SK-N-SH treated with all-trans-retinoic acid at 6 μM for 48 hours (cell line): ENCODE measurements at regions not wholly inside any gene's neighbourhood (a gene's known extent, or its start where the extent isn't known, plus 50 kb on each side); places are given as distances from the start of the nearest gene placed in this dataset.

Experiments
- ATAC-seq: fragments of 200-7000 bp; cut with Tn5 transposase; 3 replicates; pipeline ENCODE4 v1.9.1; 2020; ENCODE audit warnings: mild to moderate bottlenecking, moderate library complexity
- ARNTL ChIP-seq: fragments of 450-650 bp; formaldehyde crosslinking; IDR thresholded peaks from 2 replicates; pipeline ENCODE4 v1.5.0; 2020; ENCODE audit warnings: low read depth, mild to moderate bottlenecking, moderate library complexity, borderline replicate concordance
- BACH2 ChIP-seq: fragments of 250-450 bp; sonication (Bioruptor Pico); IDR thresholded peaks from 2 replicates; pipeline ENCODE4 v1.9.0; 2021; ENCODE audit warnings: mild to moderate bottlenecking, borderline replicate concordance
- CSDC2 ChIP-seq: fragments of 250-450 bp; sonication (Bioruptor Pico); IDR thresholded peaks from 2 replicates; pipeline ENCODE4 v1.5.0; 2020; ENCODE audit warnings: mild to moderate bottlenecking, moderate library complexity
- ESRRG ChIP-seq: fragments of 250-450 bp; sonication (Bioruptor Pico); IDR thresholded peaks from 2 replicates; pipeline ENCODE4 v1.6.1; 2021; ENCODE audit warnings: mild to moderate bottlenecking
- GLIS3 ChIP-seq: fragments of 250-450 bp; sonication (Bioruptor Pico); IDR thresholded peaks from 2 replicates; pipeline ENCODE4 v1.5.0; 2020; ENCODE audit warnings: mild to moderate bottlenecking, moderate library complexity
- ISL1 ChIP-seq: fragments of 250-450 bp; sonication (Bioruptor Pico); IDR thresholded peaks from 2 replicates; pipeline ENCODE4 v2.1.2; 2022; ENCODE audit warnings: mild to moderate bottlenecking, moderate library complexity
- OSR1 ChIP-seq: fragments of 250-450 bp; sonication (Bioruptor Pico); IDR thresholded peaks from 2 replicates; pipeline ENCODE4 v1.8.0; 2022; ENCODE audit warnings: moderate library complexity, mild to moderate bottlenecking, inconsistent platforms
- PPARA ChIP-seq: fragments of 250-450 bp; sonication (Bioruptor Pico); IDR thresholded peaks from 2 replicates; pipeline ENCODE4 v1.5.0; 2020; ENCODE audit warnings: mild to moderate bottlenecking, borderline replicate concordance
- RARB ChIP-seq: fragments of 250-450 bp; sonication (Bioruptor Pico); IDR thresholded peaks from 2 replicates; pipeline ENCODE4 v1.8.0; 2021; ENCODE audit warnings: mild to moderate bottlenecking, moderate library complexity
- SNAI2 ChIP-seq: fragments of 250-450 bp; sonication (Bioruptor Pico); IDR thresholded peaks from 2 replicates; pipeline ENCODE4 v1.5.0; 2020; ENCODE audit warnings: mild to moderate bottlenecking, moderate library complexity
- TCF4 ChIP-seq: fragments of 250-450 bp; sonication (Bioruptor Pico); IDR thresholded peaks from 2 replicates; pipeline ENCODE4 v1.8.0; 2021; ENCODE audit warnings: mild to moderate bottlenecking, moderate library complexity, borderline replicate concordance
- TOX ChIP-seq: fragments of 250-450 bp; sonication (Bioruptor Pico); IDR thresholded peaks from 2 replicates; pipeline ENCODE4 v1.8.0; 2021; ENCODE audit warnings: mild to moderate bottlenecking, moderate library complexity, borderline replicate concordance
- ZC3H10 ChIP-seq: fragments of 250-450 bp; sonication (Bioruptor Pico); IDR thresholded peaks from 2 replicates; pipeline ENCODE4 v1.5.1; 2021; ENCODE audit warnings: mild to moderate bottlenecking, moderate library complexity
- ZFP3 ChIP-seq: fragments of 250-450 bp; sonication (Bioruptor Pico); IDR thresholded peaks from 2 replicates; pipeline ENCODE4 v1.5.0; 2020; ENCODE audit warnings: mild to moderate bottlenecking, moderate library complexity
- ZFP30 ChIP-seq: fragments of 450-650 bp; formaldehyde crosslinking; IDR thresholded peaks from 2 replicates; pipeline ENCODE4 v1.5.0; 2022; ENCODE audit warnings: mild to moderate bottlenecking, moderate library complexity
- ZNF565 ChIP-seq: fragments of 450-650 bp; formaldehyde crosslinking; conservative IDR thresholded peaks from 2 replicates; pipeline ENCODE4 v1.5.0; 2020; ENCODE audit warnings: low read depth, mild to moderate bottlenecking, moderate library complexity
- ZNF70 ChIP-seq: fragments of 450-650 bp; formaldehyde crosslinking; IDR thresholded peaks from 2 replicates; pipeline ENCODE4 v1.5.0; 2020; ENCODE audit warnings: mild to moderate bottlenecking, moderate library complexity
- ZNF8 ChIP-seq: fragments of 450-650 bp; formaldehyde crosslinking; IDR thresholded peaks from 2 replicates; pipeline ENCODE4 v1.5.0; 2020; ENCODE audit warnings: mild to moderate bottlenecking, moderate library complexity
- TF ChIP-seq, protein P1 (sequence below): fragments of 250-450 bp; sonication (Bioruptor Pico); IDR thresholded peaks from 2 replicates; pipeline ENCODE4 v1.5.0; 2020; ENCODE audit warnings: mild to moderate bottlenecking, moderate library complexity
- TF ChIP-seq, protein P2 (sequence below): fragments of 250-450 bp; sonication (Bioruptor Pico); IDR thresholded peaks from 2 replicates; pipeline ENCODE4 v1.8.0; 2020; ENCODE audit warnings: mild to moderate bottlenecking, moderate library complexity, borderline replicate concordance
- TF ChIP-seq, protein P3 (sequence below): fragments of 250-450 bp; sonication (Bioruptor Pico); IDR thresholded peaks from 2 replicates; pipeline ENCODE4 v1.8.0; 2021; ENCODE audit warnings: low read depth, mild to moderate bottlenecking, moderate library complexity, borderline replicate concordance
- TF ChIP-seq, protein P4 (sequence below): fragments of 250-450 bp; sonication (Bioruptor Pico); IDR thresholded peaks from 2 replicates; pipeline ENCODE4 v1.5.1; 2020; ENCODE audit warnings: low read depth, mild to moderate bottlenecking, moderate library complexity

DNA sequence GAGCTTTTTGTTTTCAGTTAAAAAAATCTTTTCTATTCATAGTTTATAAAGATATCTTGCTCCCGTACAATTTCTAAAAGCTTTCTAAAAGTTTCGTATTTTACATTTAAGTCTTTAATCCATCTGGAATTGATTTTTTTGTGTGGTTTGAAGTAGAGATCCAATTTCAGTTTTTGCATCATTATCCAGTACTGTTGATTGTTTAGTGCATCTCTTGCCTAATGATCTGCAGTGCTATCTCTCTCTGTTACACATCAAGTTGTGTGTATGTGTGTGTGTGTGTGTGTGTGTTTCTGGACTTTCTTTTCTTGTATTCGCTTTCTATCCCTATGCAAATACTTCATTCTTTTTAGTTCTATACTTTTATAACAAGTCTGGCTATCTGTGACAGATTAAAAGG is 605.8 kb upstream of the DPPA4 start:
- peak; percentile 40; the same call in 2 of the 3 replicates for ATAC-seq
- TF ChIP-seq TCF4 (CRISPR knock-in tag) (no peak), ZFP30 (CRISPR knock-in tag) (no peak), ZC3H10 (CRISPR knock-in tag) (no peak), ZNF565 (CRISPR knock-in tag) (no peak), ARNTL (CRISPR knock-in tag) (no peak), ESRRG (CRISPR knock-in tag) (no peak)
- TF ChIP-seq, protein P1, sequence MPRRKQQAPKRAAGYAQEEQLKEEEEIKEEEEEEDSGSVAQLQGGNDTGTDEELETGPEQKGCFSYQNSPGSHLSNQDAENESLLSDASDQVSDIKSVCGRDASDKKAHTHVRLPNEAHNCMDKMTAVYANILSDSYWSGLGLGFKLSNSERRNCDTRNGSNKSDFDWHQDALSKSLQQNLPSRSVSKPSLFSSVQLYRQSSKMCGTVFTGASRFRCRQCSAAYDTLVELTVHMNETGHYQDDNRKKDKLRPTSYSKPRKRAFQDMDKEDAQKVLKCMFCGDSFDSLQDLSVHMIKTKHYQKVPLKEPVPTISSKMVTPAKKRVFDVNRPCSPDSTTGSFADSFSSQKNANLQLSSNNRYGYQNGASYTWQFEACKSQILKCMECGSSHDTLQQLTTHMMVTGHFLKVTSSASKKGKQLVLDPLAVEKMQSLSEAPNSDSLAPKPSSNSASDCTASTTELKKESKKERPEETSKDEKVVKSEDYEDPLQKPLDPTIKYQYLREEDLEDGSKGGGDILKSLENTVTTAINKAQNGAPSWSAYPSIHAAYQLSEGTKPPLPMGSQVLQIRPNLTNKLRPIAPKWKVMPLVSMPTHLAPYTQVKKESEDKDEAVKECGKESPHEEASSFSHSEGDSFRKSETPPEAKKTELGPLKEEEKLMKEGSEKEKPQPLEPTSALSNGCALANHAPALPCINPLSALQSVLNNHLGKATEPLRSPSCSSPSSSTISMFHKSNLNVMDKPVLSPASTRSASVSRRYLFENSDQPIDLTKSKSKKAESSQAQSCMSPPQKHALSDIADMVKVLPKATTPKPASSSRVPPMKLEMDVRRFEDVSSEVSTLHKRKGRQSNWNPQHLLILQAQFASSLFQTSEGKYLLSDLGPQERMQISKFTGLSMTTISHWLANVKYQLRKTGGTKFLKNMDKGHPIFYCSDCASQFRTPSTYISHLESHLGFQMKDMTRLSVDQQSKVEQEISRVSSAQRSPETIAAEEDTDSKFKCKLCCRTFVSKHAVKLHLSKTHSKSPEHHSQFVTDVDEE = no peak

DNA sequence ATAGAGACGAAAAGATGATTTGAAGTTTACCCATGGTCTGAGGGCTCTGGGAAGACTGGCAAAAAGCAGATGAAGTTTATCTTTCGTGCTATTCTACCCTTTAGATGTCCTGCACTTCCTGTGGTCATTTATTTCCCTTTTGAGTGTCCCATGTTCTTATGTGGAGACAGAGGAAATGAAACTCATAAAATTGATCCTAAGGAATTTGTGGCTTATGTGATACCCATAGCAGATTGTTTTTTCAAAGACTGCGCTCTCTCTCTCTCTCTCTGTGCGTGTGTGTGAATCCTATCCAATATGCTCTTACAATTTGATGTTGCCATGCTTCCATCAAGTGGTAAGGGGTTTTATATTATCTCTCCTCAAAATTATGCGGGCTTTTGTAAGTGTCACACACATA is 607.5 kb upstream of the DPPA4 start:
- TF ChIP-seq OSR1 (CRISPR knock-in tag) = no peak
- TF ChIP-seq ZNF70 = no peak
- TF ChIP-seq RARB = no peak
- TF ChIP-seq, protein P2, sequence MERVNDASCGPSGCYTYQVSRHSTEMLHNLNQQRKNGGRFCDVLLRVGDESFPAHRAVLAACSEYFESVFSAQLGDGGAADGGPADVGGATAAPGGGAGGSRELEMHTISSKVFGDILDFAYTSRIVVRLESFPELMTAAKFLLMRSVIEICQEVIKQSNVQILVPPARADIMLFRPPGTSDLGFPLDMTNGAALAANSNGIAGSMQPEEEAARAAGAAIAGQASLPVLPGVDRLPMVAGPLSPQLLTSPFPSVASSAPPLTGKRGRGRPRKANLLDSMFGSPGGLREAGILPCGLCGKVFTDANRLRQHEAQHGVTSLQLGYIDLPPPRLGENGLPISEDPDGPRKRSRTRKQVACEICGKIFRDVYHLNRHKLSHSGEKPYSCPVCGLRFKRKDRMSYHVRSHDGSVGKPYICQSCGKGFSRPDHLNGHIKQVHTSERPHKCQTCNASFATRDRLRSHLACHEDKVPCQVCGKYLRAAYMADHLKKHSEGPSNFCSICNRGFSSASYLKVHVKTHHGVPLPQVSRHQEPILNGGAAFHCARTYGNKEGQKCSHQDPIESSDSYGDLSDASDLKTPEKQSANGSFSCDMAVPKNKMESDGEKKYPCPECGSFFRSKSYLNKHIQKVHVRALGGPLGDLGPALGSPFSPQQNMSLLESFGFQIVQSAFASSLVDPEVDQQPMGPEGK (CRISPR knock-in tag) = no peak
- TF ChIP-seq ZC3H10 (CRISPR knock-in tag) = no peak
- TF ChIP-seq GLIS3 = no peak
- TF ChIP-seq, protein P3, sequence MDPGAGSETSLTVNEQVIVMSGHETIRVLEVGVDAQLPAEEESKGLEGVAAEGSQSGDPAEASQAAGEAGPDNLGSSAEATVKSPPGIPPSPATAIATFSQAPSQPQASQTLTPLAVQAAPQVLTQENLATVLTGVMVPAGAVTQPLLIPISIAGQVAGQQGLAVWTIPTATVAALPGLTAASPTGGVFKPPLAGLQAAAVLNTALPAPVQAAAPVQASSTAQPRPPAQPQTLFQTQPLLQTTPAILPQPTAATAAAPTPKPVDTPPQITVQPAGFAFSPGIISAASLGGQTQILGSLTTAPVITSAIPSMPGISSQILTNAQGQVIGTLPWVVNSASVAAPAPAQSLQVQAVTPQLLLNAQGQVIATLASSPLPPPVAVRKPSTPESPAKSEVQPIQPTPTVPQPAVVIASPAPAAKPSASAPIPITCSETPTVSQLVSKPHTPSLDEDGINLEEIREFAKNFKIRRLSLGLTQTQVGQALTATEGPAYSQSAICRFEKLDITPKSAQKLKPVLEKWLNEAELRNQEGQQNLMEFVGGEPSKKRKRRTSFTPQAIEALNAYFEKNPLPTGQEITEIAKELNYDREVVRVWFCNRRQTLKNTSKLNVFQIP (CRISPR knock-in tag) = no peak
- no peak for TF ChIP-seq CSDC2 (CRISPR knock-in tag)
- TF ChIP-seq ZFP3 (CRISPR knock-in tag) = no peak
- TF ChIP-seq ESRRG (CRISPR knock-in tag) = no peak
- TF ChIP-seq ZNF565 (CRISPR knock-in tag) = no peak
- no peak for TF ChIP-seq BACH2 (CRISPR knock-in tag)
- TF ChIP-seq, protein P1 = no peak
- no peak for TF ChIP-seq ARNTL (CRISPR knock-in tag)
- no peak for TF ChIP-seq SNAI2 (CRISPR knock-in tag)
- TF ChIP-seq, protein P4, sequence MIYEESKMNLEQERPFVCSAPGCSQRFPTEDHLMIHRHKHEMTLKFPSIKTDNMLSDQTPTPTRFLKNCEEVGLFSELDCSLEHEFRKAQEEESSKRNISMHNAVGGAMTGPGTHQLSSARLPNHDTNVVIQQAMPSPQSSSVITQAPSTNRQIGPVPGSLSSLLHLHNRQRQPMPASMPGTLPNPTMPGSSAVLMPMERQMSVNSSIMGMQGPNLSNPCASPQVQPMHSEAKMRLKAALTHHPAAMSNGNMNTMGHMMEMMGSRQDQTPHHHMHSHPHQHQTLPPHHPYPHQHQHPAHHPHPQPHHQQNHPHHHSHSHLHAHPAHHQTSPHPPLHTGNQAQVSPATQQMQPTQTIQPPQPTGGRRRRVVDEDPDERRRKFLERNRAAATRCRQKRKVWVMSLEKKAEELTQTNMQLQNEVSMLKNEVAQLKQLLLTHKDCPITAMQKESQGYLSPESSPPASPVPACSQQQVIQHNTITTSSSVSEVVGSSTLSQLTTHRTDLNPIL (CRISPR knock-in tag) = no peak
- TF ChIP-seq PPARA (CRISPR knock-in tag) = no peak
- no peak for TF ChIP-seq ZFP30 (CRISPR knock-in tag)
- no peak for TF ChIP-seq ISL1
- no peak for TF ChIP-seq ZNF8 (CRISPR knock-in tag)
- TF ChIP-seq, all 23 proteins: peak for 0
- no peak for ATAC-seq

DNA sequence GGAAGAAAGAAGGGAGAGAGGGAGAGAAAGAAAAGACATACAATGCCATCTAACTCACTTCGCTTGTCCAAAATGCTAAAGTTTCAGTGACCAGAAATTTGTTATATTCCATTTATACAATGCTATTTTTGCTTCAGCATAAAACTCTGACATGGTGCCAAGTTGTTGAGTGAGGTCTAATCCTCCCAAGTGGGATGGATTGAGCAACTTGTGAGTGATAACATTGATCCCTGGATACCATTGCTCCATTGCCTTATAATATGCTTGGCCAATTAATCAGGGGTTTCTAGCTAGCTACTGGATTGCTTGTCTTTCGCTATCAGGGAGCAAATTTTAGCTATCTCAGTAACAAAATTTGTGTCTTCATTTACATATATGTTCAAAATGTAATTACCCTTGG is 615.6 kb upstream of the DPPA4 start:
- no peak for ATAC-seq

More for the DNA sequence above, 615.6 kb upstream of the DPPA4 start:
- TF ChIP-seq ZNF565 (CRISPR knock-in tag) (no peak), ZNF8 (CRISPR knock-in tag) (no peak), CSDC2 (CRISPR knock-in tag) (no peak), ISL1 (no peak), SNAI2 (CRISPR knock-in tag) (no peak), ARNTL (CRISPR knock-in tag) (no peak), BACH2 (CRISPR knock-in tag) (no peak), TOX (CRISPR knock-in tag) (no peak), TCF4 (CRISPR knock-in tag) (no peak), ESRRG (CRISPR knock-in tag) (no peak), ZFP30 (CRISPR knock-in tag) (no peak)
- TF ChIP-seq, protein P4 (CRISPR knock-in tag) = no peak
